HEK293 (cell line): ENCODE measurements at regions not wholly inside any gene's neighbourhood (a gene's known extent, or its start where the extent isn't known, plus 50 kb on each side); places are given as distances from the start of the nearest gene placed in this dataset.

Experiments
- CTCF ChIA-PET: fragments of 350-600 bp; formaldehyde crosslinking; extraction: SDS; loops from one replicate; lab custom pipeline; 2021; ENCODE audit warnings: antibody characterized with exemption; lab: Yijun Ruan, JAX
- POLR2A ChIA-PET: fragments of 300-600 bp; formaldehyde crosslinking; extraction: SDS; loops from one replicate; lab custom pipeline; 2020; ENCODE audit warnings: antibody characterized with exemption, inconsistent platforms; lab: Yijun Ruan, JAX
- H3K27ac ChIP-seq: fragments of 200-500 bp; sonication (Bioruptor generic); 2 replicates; pipeline ENCODE4 v1.5.1; 2014; ENCODE audit warnings: low read depth, low read length, control low read depth, inconsistent platforms; ENCODE audit errors: extremely low read depth
- H3K36me3 ChIP-seq, 2 experiments: fragments of 200-500 bp in 1 of 2; sonication (Bioruptor generic) in 1 of 2; 1 replicate in 1 of 2; 2 replicates in 1 of 2; pipeline ENCODE4 v1.5.1; 2014 to 2017; ENCODE audit warnings: inconsistent platforms in 2 of 2, low read length in 2 of 2; ENCODE audit not compliant: control insufficient read depth in 2 of 2, insufficient read depth in 1 of 2
- H3K4me1 ChIP-seq: fragments of 200-500 bp; sonication (Bioruptor generic); 2 replicates; pipeline ENCODE4 v1.5.1; 2014; ENCODE audit warnings: mild to moderate bottlenecking, low read length, inconsistent platforms; ENCODE audit not compliant: control insufficient read depth, insufficient read depth
- H3K4me3 ChIP-seq: 2 replicates; pipeline ENCODE4 v1.5.1; 2011; ENCODE audit warnings: low read depth, mild to moderate bottlenecking, control low read depth, low read length, moderate library complexity
- H3K9me3 ChIP-seq: fragments of 200-500 bp; sonication (Bioruptor generic); 2 replicates; pipeline ENCODE4 v1.5.1; 2014; ENCODE audit warnings: low read depth, low read length, inconsistent platforms; ENCODE audit not compliant: control insufficient read depth, insufficient read depth
- FEZF1 ChIP-seq: fragments of 450-650 bp; formaldehyde crosslinking; IDR thresholded peaks from 2 replicates; pipeline ENCODE4 v1.5.1; 2016; ENCODE audit warnings: missing biosample characterization, missing genetic modification characterization
- HOXD13 ChIP-seq: sonication (generic); formaldehyde crosslinking; IDR thresholded peaks from 2 replicates; pipeline ENCODE4 v1.8.0; 2022; ENCODE audit warnings: missing genetic modification reagents, borderline replicate concordance
- KLF16 ChIP-seq: fragments of 450-650 bp; formaldehyde crosslinking; IDR thresholded peaks from 2 replicates; pipeline ENCODE4 v1.5.1; 2017; ENCODE audit warnings: missing biosample characterization, missing genetic modification characterization
- KLF9 ChIP-seq: fragments of 450-650 bp; formaldehyde crosslinking; IDR thresholded peaks from 2 replicates; pipeline ENCODE4 v1.5.1; 2016; ENCODE audit warnings: missing biosample characterization, missing genetic modification characterization, low read depth
- YY1 ChIP-seq: fragments of 450-650 bp; formaldehyde crosslinking; IDR thresholded peaks from 2 replicates; pipeline ENCODE4 v1.5.1; 2018; ENCODE audit warnings: missing biosample characterization, missing genetic modification characterization
- ZNF112 ChIP-seq: fragments of 450-650 bp; formaldehyde crosslinking; IDR thresholded peaks from 2 replicates; pipeline ENCODE4 v1.5.0; 2017; ENCODE audit warnings: missing biosample characterization, missing genetic modification characterization
- ZNF221 ChIP-seq: fragments of 450-650 bp; formaldehyde crosslinking; IDR thresholded peaks from 2 replicates; pipeline ENCODE4 v1.5.1; 2017; ENCODE audit warnings: missing biosample characterization, missing genetic modification characterization, borderline replicate concordance
- ZNF223 ChIP-seq: fragments of 450-650 bp; formaldehyde crosslinking; IDR thresholded peaks from 2 replicates; pipeline ENCODE4 v1.5.1; 2016; ENCODE audit warnings: missing biosample characterization, missing genetic modification characterization
- ZNF24 ChIP-seq: fragments of 450-650 bp; formaldehyde crosslinking; IDR thresholded peaks from 2 replicates; pipeline ENCODE4 v1.5.1; 2016; ENCODE audit warnings: missing biosample characterization, missing genetic modification characterization
- ZNF311 ChIP-seq: fragments of 450-650 bp; formaldehyde crosslinking; IDR thresholded peaks from 2 replicates; pipeline ENCODE4 v1.5.1; 2017; ENCODE audit warnings: missing biosample characterization, missing genetic modification characterization, borderline replicate concordance
- ZNF324 ChIP-seq: fragments of 450-650 bp; formaldehyde crosslinking; IDR thresholded peaks from 2 replicates; pipeline ENCODE4 v1.5.1; 2016; ENCODE audit warnings: missing biosample characterization, missing genetic modification characterization
- ZNF426 ChIP-seq: fragments of 450-650 bp; formaldehyde crosslinking; IDR thresholded peaks from 2 replicates; pipeline ENCODE4 v1.5.1; 2017; ENCODE audit warnings: missing biosample characterization, missing genetic modification characterization, mild to moderate bottlenecking, inconsistent platforms, moderate library complexity
- ZNF433 ChIP-seq: fragments of 450-650 bp; formaldehyde crosslinking; IDR thresholded peaks from 2 replicates; pipeline ENCODE4 v1.5.1; 2016; ENCODE audit warnings: missing biosample characterization, missing genetic modification characterization, low read depth
- ZNF548 ChIP-seq: fragments of 450-650 bp; formaldehyde crosslinking; IDR thresholded peaks from 2 replicates; pipeline ENCODE4 v1.5.1; 2016; ENCODE audit warnings: missing biosample characterization, missing genetic modification characterization
- ZNF555 ChIP-seq: fragments of 450-650 bp; formaldehyde crosslinking; conservative IDR thresholded peaks from 2 replicates; pipeline ENCODE4 v1.5.1; 2017; ENCODE audit warnings: missing biosample characterization, mild to moderate bottlenecking, missing genetic modification characterization, inconsistent platforms
- ZNF558 ChIP-seq: fragments of 450-650 bp; formaldehyde crosslinking; IDR thresholded peaks from 2 replicates; pipeline ENCODE4 v1.5.1; 2016; ENCODE audit warnings: missing biosample characterization, missing genetic modification characterization
- ZNF626 ChIP-seq: fragments of 450-650 bp; sonication (Bioruptor Pico); formaldehyde crosslinking; IDR thresholded peaks from 2 replicates; pipeline ENCODE4 v1.5.1; 2018; ENCODE audit warnings: missing biosample characterization, missing genetic modification characterization, inconsistent platforms
- ZNF707 ChIP-seq: fragments of 450-650 bp; formaldehyde crosslinking; IDR thresholded peaks from 2 replicates; pipeline ENCODE4 v1.5.1; 2016; ENCODE audit warnings: missing biosample characterization, missing genetic modification characterization
- ZNF792 ChIP-seq: fragments of 450-650 bp; formaldehyde crosslinking; IDR thresholded peaks from 2 replicates; pipeline ENCODE4 v1.5.1; 2016; ENCODE audit warnings: missing biosample characterization, missing genetic modification characterization
- TF ChIP-seq, protein P1 (sequence below): fragments of 450-650 bp; formaldehyde crosslinking; IDR thresholded peaks from 2 replicates; pipeline ENCODE4 v1.5.1; 2016; ENCODE audit warnings: missing biosample characterization, missing genetic modification characterization
- TF ChIP-seq, protein P2 (sequence below): fragments of 450-650 bp; formaldehyde crosslinking; IDR thresholded peaks from 2 replicates; pipeline ENCODE4 v1.5.1; 2016; ENCODE audit warnings: missing biosample characterization, missing genetic modification characterization
- TF ChIP-seq, protein P3 (sequence below): fragments of 450-650 bp; formaldehyde crosslinking; IDR thresholded peaks from 2 replicates; pipeline ENCODE4 v1.5.1; 2016; ENCODE audit warnings: missing biosample characterization, missing genetic modification characterization

DNA sequence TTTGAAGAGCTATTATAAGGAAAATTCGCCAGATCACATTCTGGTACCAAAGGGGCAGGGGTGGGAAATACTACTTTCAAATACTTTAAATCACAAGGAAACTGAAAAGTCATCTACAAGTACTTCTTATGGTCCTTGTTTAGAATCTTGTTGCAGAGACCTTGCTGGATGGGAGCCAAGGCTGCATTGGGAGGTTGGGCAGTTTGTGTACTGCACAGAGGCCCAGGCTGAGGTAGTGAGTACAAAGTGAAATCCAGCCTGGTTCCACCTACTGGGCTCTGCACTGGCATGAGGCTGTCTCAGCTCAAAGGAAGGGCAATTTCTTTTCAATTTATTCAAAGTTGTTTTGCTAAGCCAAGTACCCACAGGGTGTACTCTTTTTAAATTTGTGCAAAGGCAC is 140.3 kb upstream of the DLX2 start (continued):
- TF ChIP-seq, protein P1, sequence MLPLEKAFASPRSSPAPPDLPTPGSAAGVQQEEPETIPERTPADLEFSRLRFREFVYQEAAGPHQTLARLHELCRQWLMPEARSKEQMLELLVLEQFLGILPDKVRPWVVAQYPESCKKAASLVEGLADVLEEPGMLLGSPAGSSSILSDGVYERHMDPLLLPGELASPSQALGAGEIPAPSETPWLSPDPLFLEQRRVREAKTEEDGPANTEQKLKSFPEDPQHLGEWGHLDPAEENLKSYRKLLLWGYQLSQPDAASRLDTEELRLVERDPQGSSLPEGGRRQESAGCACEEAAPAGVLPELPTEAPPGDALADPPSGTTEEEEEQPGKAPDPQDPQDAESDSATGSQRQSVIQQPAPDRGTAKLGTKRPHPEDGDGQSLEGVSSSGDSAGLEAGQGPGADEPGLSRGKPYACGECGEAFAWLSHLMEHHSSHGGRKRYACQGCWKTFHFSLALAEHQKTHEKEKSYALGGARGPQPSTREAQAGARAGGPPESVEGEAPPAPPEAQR (tag by site-specific recombination), result no peak
- TF ChIP-seq ZNF792 (no peak), ZNF626 (tag by site-specific recombination) (no peak), ZNF311 (no peak), ZNF548 (tag by site-specific recombination) (no peak)
- TF ChIP-seq, protein P2, sequence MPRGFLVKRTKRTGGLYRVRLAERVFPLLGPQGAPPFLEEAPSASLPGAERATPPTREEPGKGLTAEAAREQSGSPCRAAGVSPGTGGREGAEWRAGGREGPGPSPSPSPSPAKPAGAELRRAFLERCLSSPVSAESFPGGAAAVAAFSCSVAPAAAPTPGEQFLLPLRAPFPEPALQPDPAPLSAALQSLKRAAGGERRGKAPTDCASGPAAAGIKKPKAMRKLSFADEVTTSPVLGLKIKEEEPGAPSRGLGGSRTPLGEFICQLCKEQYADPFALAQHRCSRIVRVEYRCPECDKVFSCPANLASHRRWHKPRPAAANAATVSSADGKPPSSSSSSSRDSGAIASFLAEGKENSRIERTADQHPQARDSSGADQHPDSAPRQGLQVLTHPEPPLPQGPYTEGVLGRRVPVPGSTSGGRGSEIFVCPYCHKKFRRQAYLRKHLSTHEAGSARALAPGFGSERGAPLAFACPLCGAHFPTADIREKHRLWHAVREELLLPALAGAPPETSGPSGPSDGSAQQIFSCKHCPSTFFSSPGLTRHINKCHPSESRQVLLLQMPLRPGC (tag by site-specific recombination), result no peak

DNA sequence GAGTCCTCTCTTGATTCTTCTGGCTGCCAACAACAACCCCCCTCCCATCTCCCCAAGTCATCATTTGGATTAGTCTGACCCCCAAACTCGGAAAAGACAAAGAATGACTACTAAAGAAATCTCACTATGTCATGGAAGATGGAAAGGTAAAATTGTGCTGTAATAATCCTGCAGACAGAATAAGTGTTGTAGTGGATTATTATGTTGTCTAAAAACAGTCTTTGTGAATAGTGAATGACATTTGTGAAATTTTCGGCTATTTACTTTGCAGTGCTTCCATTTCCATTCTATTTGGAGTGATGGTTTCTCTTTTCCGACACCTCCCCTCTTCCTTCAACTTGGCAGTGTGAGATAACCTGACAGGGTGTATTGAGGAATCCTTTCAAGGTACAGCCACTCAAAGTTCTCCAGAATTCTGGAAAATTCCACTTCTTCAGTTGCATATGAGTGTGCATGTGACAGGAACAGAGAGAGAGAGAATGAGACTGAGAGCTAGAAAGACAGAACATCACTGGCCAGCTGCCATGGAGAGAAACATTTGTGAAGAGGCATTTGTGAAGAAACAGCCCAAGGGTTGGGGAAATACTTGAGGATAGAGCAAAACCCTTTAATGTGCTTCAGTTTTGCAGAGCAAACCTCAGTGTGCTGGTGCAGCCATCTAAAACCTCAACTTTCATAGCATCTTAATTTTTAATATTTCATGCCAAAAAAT is 141.9 kb upstream of the DLX2 start:
- no peak for TF ChIP-seq FEZF1 (tag by site-specific recombination)
- no peak for TF ChIP-seq ZNF426
- TF ChIP-seq ZNF324 (tag by site-specific recombination), result no peak
- TF ChIP-seq ZNF433 (tag by site-specific recombination), result no peak
- TF ChIP-seq, protein P3, sequence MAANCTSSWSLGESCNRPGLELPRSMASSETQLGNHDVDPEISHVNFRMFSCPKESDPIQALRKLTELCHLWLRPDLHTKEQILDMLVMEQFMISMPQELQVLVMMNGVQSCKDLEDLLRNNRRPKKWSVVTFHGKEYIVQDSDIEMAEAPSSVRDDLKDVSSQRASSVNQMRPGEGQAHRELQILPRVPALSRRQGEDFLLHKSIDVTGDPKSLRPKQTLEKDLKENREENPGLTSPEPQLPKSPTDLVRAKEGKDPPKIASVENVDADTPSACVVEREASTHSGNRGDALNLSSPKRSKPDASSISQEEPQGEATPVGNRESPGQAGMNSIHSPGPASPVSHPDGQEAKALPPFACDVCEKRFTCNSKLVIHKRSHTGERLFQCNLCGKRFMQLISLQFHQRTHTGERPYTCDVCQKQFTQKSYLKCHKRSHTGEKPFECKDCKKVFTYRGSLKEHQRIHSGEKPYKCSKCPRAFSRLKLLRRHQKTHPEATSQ (tag by site-specific recombination), result no peak
- TF ChIP-seq ZNF221 (tag by site-specific recombination), result no peak
- no peak for TF ChIP-seq KLF16 (tag by site-specific recombination)
- no peak for TF ChIP-seq ZNF24 (tag by site-specific recombination)
- TF ChIP-seq ZNF223, result no peak
- TF ChIP-seq ZNF548 (tag by site-specific recombination), result no peak
- no peak for TF ChIP-seq ZNF555
- no peak for TF ChIP-seq YY1 (tag by site-specific recombination)
- no peak for TF ChIP-seq ZNF558 (tag by site-specific recombination)
- TF ChIP-seq, all 188 proteins: peak for 0
- H3K4me3 ChIP-seq, result no peak overlapping the region
- POLR2A ChIA-PET, result no interaction called here
- H3K27ac ChIP-seq, result no peak overlapping the region
- CTCF ChIA-PET, result no interaction called here
- no peaks in the 10 kb centered on the region for H3K36me3 ChIP-seq
- no peaks in the 10 kb centered on the region for H3K4me1 ChIP-seq
- H3K9me3 ChIP-seq, result no peaks in the 10 kb centered on the region

DNA sequence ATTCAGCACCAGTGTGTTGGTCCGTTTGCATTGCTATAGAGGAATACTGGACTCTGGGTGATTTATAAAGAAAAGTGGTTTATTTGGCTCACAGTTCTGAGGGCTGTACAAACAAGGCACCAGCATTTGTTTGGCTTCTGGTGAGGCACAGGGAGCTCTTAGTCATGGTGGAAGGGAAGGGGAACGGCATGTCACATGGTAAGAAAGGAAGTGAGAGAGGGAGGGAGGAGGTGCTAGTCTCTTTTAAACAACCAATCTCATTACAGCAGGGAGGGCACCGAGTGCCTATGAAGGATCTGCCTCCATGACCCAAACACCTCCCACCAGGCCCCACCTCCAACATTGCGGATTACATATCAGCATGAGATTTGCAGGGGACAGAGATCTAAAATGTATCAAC is 143.9 kb upstream of the DLX2 start:
- Histone ChIP-seq H3K4me1 (no peaks in the 10 kb centered on the region), H3K36me3 (no peaks in the 10 kb centered on the region), H3K27ac (no peak overlapping the region)
- TF ChIP-seq ZNF112 (no peak), ZNF707 (tag by site-specific recombination) (no peak), KLF9 (tag by site-specific recombination) (no peak), HOXD13 (no peak)
- TF ChIP-seq, all 188 proteins: peak for 0
- Histone ChIP-seq H3K4me3 (no peak overlapping the region), H3K9me3 (no peaks in the 10 kb centered on the region)
- ChIA-PET CTCF (no interaction called here), POLR2A (no interaction called here)
